ENCODE measurements at regions not wholly inside any gene's neighbourhood (a gene's known extent, or its start where the extent isn't known, plus 50 kb on each side); places are given as distances from the start of the nearest gene placed in this dataset.
A peak's percentile ranks its signal among the peaks of the same experiment; 100 is the strongest.

- no peak for DNase-seq (ENCODE audit: low read depth)
- no peak overlapping the region for H3K4me3 ChIP-seq (ENCODE audit: low read depth, low read length)
- TF ChIP-seq CTCF (conservative IDR thresholded peaks at IDR 0.05; ENCODE audit: low read depth, low read length): no peak
These were observed 73.9 kb upstream of the CXCL12 start for GRCh38 chr10:44458671-44459413.

- DNase-seq (ENCODE audit: low read depth): no peak
- H3K4me3 ChIP-seq (ENCODE audit: low read depth, low read length): no peak overlapping the region
- no peak for TF ChIP-seq CTCF (conservative IDR thresholded peaks at IDR 0.05; ENCODE audit: low read depth, low read length)
These were observed 74.8 kb upstream of the CXCL12 start for GRCh38 chr10:44459671-44460070.

- no peak for TF ChIP-seq CTCF (conservative IDR thresholded peaks at IDR 0.05; ENCODE audit: low read depth, low read length)
These were observed 75.5 kb upstream of the CXCL12 start for GRCh38 chr10:44460416-44460815.

GRCh38 chr10:44462338-44462914 is 77.5 kb upstream of the CXCL12 start:
- H3K4me3 ChIP-seq (ENCODE audit: low read depth, low read length): no peak overlapping the region
- DNase-seq (ENCODE audit: low read depth): no peak
- no peak for TF ChIP-seq CTCF (conservative IDR thresholded peaks at IDR 0.05; ENCODE audit: low read depth, low read length)

More at GRCh38 chr10:44460416-44460815, 75.5 kb upstream of the CXCL12 start:
- no peak overlapping the region for H3K4me3 ChIP-seq (ENCODE audit: low read depth, low read length)
- DNase-seq (ENCODE audit: low read depth): no peak

- no peak overlapping the region for H3K4me3 ChIP-seq (ENCODE audit: low read depth, low read length)
- no peak for TF ChIP-seq CTCF (conservative IDR thresholded peaks at IDR 0.05; ENCODE audit: low read depth, low read length)
- no peak for DNase-seq (ENCODE audit: low read depth)
These were observed 78.7 kb upstream of the CXCL12 start for GRCh38 chr10:44463511-44464121.

- TF ChIP-seq CTCF (conservative IDR thresholded peaks at IDR 0.05; ENCODE audit: low read depth, low read length): peak; percentile 24
- no peak for DNase-seq (ENCODE audit: low read depth)
- no peak overlapping the region for H3K4me3 ChIP-seq (ENCODE audit: low read depth, low read length)
These were observed 79.6 kb upstream of the CXCL12 start for GRCh38 chr10:44464503-44464902.
